HPDE6-E6E7 (cell line): ENCODE measurements at regions not wholly inside any gene's neighbourhood (a gene's known extent, or its start where the extent isn't known, plus 50 kb on each side); places are given as distances from the start of the nearest gene placed in this dataset.
"Not testable (repeated sequence)": the region's sequence is repeated elsewhere in the genome, so short reads cannot be mapped to it uniquely, and the experiment has no call there.

Experiments used
- DNase-seq: peaks from one replicate; pipeline ENCODE4 v3.0.0; 2011; ENCODE audit warnings: missing footprints; ENCODE audit errors: extremely low spot score

DNA sequence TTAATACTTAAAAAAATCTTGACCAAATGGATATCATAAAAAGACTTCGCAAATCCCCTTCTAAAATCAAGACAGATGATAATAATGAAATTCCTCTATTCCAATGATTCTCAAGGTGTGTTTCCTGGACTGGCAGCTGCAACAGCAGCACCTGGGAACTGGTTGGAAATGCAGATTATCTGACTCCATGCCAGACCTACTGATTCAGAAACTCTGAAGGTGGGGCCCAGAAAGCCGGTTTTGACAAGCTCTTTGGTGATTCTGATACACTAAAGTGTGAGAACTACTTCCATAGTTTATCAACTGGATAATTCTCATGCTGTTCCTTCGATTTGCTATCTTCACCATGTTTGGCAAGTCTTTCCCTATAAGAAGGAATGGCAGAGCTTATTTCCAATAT is 252.1 kb downstream of the COL12A1 start:
- no peak for DNase-seq

DNA sequence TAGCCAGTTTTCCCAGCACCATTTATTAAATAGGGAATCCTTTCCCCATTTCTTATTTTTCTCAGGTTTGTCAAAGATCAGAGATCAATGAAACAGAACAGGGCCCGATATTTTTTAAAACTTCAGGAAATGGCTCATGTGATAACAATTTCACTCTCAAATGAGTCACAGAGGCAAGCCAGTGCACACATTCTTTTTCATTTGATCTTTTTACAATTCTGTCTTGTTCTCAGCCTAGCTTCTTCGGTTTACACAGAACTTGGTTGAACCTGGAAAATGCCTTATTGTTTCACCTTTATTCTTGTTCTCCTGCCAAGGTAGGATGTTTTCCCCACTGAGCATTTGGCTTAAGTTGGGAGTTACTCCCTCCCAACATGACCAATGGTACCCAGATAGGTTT is 258.9 kb downstream of the COL12A1 start:
- DNase-seq: peak; percentile 20

DNA sequence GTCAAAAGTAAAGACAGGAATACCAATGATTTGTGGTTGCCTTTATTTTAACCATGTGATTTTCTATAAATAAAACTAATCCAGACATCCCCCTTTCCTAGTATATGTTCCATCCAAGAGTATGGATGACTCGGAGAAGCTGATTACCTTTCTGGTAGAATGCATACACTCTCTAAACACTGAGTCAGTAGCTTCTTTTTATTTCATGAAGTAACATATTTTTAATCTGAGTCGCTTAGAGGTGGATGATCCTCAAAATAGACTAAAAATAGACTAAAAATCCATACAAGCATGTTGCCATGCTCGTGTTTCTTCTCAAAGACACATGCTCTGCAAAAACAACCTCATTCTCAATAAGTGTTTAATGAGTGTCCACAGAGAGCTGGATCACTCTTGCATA is 263.7 kb downstream of the COL12A1 start:
- DNase-seq: no peak

DNA sequence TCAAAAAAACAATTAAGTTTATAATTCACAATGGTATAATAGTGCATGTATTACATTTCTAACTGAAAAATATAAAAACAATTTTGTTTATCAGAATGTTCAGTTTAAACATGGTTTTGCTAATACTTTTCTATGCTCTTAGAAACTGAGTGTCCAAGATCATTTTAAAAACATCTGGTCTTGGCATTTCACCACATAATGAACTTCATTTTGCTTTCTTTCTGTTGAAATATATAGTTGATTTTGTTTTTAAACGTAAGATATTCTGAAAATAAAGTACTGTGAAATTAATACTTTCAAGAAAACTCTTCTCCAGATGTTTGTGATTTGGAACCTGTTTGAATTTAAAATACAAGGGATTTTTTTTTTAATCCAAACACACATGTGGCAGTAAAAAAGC is 264.4 kb downstream of the COL12A1 start:
- no peak for DNase-seq

DNA sequence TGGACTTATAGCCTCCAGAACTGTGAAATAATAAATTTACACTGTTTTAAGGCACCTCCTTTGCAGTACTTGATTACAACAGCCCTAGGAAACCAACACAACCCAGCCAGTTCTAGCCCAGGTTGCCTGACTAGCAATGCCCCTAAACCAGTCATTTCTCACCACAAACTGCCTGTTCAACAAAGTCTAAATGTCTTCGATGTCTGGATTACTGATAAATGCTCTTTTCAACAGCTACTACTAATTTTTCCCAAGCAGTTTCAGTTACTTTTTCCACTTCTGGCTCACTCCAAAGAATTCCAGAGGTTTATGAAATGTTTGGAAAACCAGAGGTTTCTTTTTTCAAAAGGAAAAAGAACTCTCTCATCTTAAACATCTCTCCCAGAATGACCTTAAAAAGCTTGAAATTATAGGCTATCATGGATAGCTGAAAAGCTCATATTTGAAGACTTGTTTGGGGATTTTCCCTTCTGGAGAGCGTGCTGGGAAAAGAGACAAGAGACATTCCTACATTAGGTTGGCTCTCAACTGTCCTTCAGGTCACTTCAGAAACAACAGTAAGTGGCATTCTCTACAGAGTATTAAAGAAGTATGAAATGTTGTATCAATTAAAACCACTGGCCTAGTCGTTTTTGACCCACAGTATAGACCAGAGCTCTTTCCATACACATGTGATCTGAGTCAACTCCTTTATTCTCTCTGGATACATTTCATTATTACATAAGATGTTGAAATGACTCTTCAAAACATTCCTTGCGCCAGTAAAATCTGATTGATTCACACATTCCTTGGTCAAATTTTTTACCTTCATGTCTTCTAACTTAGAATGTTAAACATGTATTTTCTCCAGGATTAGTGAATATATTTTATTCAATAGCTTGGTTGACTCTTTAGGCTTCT is 265.9 kb downstream of the COL12A1 start:
- DNase-seq: no peak

DNA sequence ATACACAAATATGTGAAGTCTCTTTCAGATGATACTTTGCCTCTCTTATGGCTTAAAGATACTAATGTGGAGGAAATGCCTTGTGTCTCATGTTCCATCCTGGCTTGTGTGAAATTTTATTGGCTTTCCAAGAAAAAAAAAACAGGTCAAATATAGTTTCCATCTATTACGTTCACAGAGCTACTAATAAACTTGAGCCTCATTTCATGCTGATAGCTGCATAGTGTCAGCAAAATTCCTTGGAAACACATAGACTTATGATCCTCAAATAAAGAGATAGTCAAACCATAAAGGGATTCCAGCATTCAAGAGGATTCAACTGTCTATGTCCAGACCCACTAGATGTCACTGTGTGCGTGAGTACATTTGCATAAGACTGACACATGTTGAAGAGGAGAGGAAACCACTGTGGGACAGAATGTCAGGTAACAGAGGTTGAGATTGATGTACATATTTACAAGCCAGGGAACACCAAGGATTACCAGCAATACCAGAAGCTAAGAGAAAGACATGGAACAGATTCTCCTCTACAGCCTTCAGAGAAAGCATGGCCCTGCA is 266.6 kb downstream of the COL12A1 start:
- peak; percentile 11 for DNase-seq

DNA sequence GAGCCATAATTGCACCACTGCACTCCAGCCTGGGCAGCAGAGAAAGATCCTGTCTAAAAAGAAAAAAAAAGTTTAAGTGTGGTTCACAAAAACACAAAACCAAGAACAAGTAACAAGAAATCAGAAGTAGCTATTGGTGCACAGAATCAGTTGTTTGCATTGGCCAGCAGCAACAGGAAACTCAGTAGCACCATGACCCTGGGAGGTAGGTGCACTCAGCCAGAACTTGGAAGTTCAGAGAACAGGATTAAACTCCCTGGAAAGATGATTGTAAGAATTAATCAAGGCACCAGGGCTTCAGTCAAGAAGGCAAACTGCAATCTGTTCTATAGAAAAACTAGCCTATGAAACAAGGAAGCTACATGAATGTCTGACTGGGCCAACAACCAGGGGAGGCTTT is 267.9 kb downstream of the COL12A1 start:
- DNase-seq: no peak

DNA sequence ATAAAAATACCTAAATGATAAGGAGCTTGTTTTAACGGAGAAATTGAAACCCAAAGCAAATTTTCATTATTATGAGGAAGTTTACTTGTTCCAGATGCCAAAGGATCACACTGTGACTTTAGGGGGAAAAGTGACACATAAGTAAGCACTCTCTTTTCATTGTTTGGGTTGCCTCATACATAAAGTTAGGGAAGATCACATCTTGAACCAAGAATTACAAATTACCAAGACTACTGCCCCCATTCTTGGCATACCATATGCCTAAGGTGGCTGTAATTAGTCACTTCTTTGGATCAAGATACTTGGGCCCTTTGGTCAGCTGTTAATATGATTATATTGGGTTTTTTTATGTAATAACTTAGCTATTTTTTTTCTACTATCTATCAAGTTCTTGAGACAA is 269.0 kb downstream of the COL12A1 start:
- no peak for DNase-seq

DNA sequence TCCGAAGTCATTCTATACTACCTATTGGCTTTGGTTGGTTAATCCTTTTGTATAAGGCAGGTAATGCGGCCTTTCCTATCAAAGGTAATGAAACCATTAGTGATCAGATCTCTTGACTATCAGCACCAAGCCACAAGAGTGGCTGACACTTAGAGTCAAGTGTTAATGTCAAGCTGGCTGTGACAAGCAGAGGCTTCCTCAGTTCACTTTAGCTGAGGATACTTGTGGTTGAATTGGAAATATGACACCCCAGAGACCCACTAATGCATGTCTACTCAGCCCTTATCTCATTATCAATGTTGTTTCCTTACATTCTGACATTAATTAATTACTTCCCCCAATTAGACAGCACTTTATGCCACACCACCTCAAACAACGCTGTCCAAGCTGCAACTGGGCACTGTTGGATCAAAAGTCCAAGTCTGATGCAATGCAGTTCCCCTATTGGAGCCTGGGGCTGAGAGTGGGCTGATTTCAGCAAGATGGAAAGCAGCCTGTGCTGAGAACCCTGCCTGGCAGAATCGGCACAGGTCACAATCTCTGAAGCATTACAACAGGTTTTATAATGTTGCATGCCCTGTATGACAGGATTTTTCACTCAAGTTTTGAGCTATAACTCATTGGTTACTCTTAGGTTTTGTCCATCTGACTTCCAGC is 273.5 kb downstream of the COL12A1 start:
- no peak for DNase-seq

DNA sequence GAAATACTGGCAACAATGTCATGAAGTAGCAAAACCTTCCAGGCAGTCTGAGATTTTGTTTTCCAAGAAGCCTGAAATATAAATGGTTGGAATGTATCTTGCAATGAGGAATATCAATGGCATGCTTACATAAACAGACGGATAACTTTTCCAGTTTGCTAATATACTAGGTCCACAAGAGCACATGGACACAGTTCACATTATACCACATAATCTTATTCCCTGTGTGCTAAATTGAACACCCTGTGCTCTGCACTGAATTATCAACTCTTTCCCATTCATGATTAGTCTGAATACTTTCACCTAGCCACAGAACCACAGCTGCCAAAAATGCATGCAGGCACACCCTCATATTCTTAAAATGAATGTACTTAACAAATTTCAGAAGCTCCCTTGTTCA is 274.3 kb downstream of the COL12A1 start:
- no peak for DNase-seq

DNA sequence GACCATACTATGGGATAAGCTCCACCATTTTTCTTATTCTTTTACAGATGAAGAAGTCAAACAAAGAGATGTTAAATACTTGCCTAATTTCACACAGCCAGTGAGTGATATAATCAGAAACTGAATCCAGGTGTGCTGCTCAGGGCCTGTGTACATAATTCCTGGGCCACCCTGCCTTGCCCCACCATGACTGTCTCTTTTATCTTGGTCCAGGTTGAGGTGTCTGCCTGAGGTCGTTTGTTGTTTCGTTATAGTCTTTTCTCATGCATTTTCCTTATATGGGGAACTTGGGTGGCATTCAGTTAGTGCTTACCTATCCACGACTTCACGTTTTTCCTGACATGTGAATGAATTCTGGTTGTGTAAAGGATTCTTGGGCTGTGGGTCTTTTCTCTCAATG is 277.6 kb downstream of the COL12A1 start:
- DNase-seq: no peak

DNA sequence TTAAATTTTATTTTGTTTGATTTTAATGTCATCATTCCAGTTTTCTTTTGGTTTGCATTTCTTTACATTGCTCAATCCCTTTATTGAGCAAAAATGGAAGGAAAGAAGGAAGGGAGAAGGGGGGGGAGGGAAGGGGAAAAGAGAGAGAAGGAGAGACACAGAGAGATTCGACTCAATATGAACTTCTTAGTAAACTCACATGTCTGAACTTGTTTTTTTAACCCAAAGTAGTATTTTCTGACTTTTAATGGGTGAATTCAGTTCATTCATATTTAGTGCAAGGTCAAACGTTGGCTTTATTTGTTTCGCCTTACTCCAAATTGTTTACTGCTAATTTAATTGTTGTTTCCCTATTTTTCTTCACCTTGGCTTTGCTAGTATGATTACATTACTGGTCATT is 278.6 kb downstream of the COL12A1 start:
- no peak for DNase-seq

DNA sequence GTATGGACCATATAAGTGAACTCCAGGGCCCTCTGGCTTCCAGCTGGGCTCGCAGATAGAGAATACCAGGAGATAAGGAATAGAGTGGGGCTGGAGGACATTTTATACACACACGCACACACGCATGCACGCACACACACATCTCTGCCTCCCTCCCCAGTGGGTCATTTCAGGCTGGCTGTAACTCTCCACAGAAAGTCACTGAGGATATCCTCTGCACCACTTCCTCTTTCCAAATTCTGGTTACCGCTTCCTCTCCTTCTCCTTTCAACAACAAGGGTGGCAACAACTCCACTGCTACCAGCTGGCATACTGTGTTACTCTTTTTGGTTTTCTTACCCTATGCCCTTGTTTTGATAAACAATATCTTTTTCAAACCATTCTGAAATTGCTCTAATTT is 280.2 kb downstream of the COL12A1 start:
- no peak for DNase-seq

DNA sequence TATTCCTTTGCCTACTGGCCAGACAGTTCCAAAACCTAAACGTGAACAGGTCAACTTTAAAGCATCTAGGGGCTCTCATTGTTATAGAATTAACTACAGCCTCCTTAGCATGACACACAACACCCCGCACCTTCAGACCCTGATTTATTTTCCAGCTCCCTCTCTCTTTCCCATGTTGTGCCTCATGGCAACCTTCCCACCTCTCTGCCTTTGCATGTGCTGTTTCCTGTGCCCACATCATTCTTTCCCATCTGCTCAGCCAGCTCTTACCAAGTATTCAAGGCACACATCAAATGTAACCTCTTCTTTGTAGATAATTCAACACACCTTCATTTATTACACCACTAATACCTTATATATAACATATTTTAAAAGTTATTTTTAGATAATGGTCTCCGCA is 291.0 kb downstream of the COL12A1 start:
- no peak for DNase-seq

DNA sequence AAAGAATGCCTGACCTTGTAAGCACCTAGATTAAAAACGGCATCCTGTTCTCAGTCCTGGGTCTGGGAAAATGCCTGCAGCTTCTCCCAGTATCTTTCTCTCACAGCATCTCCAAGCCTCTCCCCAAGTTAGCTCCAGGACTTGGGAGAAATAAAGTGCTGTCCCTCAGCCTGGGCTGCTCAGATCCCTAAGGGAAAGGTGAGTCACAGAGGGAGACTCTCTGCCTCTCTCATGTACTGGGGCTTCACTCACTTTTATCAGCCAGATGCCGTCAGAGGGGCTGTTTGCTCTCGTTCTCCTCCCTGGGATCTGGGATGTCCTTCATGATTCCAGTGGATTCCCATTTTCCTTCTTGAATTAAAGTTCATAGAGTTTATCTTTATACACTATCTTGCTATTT is 293.6 kb downstream of the COL12A1 start:
- DNase-seq: no peak

DNA sequence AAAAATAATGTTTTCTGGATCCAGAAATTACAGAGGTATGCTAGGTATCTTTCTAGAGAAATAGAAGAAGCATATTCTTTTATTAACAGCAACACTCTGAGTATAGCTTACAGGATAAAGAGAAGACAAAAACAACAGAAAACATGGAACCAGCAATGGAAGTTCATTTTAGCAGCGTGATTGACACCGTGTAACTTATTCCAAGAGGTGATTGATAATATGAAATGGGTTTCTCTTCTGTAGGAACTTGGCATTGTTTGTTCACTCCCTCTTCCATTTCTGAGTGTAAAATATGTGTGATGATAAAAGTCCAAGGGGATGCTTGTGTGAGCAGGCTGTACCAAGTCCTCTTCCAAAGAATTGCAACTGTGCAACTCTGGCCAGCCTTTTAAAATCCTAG is 303.0 kb downstream of the COL12A1 start:
- no peak for DNase-seq

DNA sequence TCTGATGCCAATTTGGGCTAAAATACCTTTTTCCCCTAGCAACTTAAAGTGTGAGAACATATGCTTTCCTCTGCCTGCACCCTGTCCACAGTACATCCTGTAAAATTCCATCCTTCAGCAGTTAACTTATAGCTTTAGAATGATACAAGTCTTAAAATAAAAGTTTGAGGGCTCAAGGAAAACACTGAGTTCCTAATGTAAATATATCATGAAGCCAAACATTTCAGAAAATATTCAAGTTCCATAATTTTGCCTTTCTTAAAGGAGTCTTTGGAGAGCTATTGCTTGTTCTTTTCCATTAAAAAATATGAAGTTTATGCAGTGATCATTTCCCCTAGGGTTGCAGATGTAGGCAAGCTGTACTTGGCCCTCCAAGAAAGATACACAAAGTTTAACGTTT is 303.8 kb downstream of the COL12A1 start:
- DNase-seq: no peak

DNA sequence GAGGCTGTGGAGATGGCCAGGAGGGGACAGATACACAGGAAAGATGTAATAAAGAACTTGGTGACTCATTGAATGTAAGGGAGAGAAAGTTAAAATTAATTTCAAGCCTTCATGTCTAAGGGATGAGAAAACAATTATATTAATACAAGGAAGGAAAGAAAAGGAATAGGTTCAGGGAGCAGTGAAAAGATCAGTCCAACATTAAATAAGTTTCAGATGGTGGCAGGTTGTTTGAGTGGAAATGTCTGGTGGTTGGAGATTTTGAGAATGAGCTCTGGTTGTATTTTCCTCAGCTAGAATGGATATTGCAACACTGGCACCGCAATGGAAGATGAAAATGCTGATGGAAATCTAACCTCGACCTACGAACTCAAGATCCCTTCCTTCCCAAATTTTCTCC is 304.3 kb downstream of the COL12A1 start:
- no peak for DNase-seq

DNA sequence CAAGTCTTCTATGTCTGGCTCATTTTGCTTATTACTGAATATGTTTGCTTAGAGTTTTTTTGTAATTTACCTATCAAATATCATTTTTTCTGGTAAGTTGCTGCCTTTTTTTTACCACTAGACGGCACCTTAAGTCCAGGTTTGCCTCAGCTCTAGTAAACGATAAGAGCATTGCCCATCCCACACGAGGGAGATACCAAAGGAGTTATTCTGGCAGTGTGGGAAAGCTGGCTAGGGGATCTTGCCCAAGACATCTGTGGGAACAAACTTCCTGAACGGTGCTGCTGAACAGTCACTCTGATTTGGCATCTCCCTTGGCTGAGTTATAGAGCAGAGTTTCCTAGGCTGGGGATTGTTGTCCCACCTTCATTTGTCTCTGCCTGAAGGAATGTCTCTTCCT is 306.4 kb downstream of the COL12A1 start:
- DNase-seq: no peak

DNA sequence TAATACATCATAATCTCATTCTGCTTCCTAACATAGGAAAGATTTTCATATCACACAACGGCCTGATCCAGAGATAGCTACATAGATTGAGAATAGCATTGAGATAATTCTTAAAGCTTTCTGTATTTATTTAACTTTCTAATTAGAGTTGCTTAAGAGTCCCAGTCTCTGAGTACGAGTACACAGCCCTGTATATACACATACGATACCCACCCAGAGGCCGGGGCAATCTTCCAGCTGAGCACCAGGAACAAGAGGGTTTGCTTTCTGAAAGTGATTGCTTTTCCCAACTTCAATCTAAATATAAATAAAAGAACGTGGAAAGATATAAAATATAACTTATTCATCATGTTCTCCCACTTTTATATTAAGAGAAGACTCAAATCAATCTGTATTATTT is 313.8 kb downstream of the COL12A1 start:
- no peak for DNase-seq

DNA sequence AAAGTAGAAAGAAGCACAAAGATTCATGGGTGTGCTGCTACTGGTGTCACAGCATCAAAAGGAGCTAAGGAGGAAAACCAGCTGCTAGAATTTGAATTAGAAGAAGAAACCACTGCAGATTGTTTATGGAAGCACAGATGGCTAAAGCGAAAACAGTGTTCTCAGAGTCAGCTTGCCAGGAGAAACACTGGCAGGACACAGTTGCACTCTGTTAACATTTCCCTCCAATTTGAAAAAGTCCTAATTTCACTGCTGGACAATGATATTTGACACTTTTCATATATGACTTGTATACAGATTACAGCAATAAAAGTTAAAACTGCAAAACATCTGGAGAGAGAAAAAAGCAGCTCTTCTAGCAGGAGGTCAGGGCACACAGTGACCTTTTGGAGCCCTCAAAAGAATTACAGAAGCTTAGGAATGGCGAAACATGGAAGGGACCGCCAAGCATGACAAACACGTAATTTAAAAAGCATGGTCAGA is 314.5 kb downstream of the COL12A1 start:
- DNase-seq: no peak

DNA sequence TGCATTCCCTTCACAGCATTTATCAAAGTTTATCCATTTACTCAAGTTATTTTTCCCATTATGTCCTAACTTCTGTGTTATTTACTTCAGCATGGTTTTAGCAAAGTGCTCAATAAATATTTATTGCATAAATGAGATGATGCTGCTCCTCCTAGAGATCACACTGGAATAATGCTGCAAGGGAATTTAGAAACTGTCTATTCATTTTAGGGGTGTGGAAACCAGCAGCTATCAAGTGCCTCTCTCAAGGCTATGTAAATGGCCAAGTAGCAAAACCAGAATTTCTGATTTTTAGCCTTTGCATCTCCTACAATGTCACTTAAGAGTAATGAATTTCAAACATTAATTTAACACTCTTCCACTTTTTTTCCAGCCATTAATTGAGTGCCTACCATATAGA is 316.2 kb downstream of the COL12A1 start:
- no peak for DNase-seq

DNA sequence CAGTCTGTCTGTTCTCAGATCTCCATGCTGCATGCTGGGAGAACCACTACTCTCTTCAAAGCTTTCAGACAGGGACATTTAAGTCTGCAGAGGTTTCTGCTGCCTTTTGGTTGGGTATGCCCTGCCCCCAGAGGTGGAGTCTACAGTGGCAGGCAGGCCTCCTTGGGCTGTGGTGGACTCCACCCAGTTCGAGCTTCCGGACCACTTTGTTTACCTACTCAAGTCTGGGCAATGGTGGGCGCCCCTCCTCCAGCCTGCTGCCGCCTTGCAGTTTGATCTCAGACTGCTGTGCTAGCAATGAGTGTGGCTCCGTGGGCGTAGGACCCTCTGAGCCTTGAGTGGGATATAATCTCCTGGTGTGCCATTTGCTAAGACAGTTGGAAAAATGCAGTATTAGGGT is 317.1 kb downstream of the COL12A1 start:
- not testable (repeated sequence) for DNase-seq
